ENCODE measurements at regions not wholly inside any gene's neighbourhood (a gene's known extent, or its start where the extent isn't known, plus 50 kb on each side); places are given as distances from the start of the nearest gene placed in this dataset.

- Histone ChIP-seq H3K4me3 (ENCODE audit: low read depth in 1 of 2, low read length in 2 of 2) (no peak overlapping the region), H3K27me3 (ENCODE audit: insufficient read depth, low read length, poor library complexity) (no peaks in the 10 kb centered on the region), H2AFZ (ENCODE audit: low read depth, low read length) (no peak overlapping the region), H4K20me1 (ENCODE audit: insufficient read depth, low read length) (no peaks in the 10 kb centered on the region), H3K4me2 (ENCODE audit: insufficient read depth, low read length) (no peak overlapping the region), H3K36me3 (ENCODE audit: insufficient read depth, low read length) (no peaks in the 10 kb centered on the region), H3K9ac (ENCODE audit: low read depth, low read length) (no peak overlapping the region), H3K79me2 (ENCODE audit: insufficient read depth, low read length) (no peaks in the 10 kb centered on the region), H3K4me1 (ENCODE audit: insufficient read depth, low read length) (no peaks in the 10 kb centered on the region), H3K27ac (ENCODE audit: low read length) (no peak overlapping the region), H3K9me3 (ENCODE audit: insufficient read depth, low read length, severe bottlenecking) (peaks cover 9% of the 10 kb centered on the region)
- TF ChIP-seq EZH2 (IDR thresholded peaks at IDR 0.05; ENCODE audit: borderline replicate concordance, low read depth, low read length, severe bottlenecking) (no peak), CTCF (IDR thresholded peaks at IDR 0.05; ENCODE audit: borderline replicate concordance, extremely low read depth, low read length, poor library complexity, severe bottlenecking) (no peak)
- no peak for ATAC-seq (ENCODE audit: insufficient read depth, low read depth)
- DNase-seq: no peak
Measured at GRCh38 chr7:85821926-85822325, 635.1 kb upstream of the SEMA3D start.

GRCh38 chr7:85820702-85821443, 634.0 kb upstream of the SEMA3D start:
- Histone ChIP-seq H3K9ac (ENCODE audit: low read depth, low read length) (no peak overlapping the region), H3K4me3 (ENCODE audit: low read depth in 1 of 2, low read length in 2 of 2) (no peak overlapping the region), H4K20me1 (ENCODE audit: insufficient read depth, low read length) (no peaks in the 10 kb centered on the region), H3K27ac (ENCODE audit: low read length) (no peak overlapping the region), H2AFZ (ENCODE audit: low read depth, low read length) (no peak overlapping the region), H3K36me3 (ENCODE audit: insufficient read depth, low read length) (no peaks in the 10 kb centered on the region), H3K27me3 (ENCODE audit: insufficient read depth, low read length, poor library complexity) (no peaks in the 10 kb centered on the region), H3K4me1 (ENCODE audit: insufficient read depth, low read length) (no peaks in the 10 kb centered on the region), H3K9me3 (ENCODE audit: insufficient read depth, low read length, severe bottlenecking) (peaks cover 9% of the 10 kb centered on the region), H3K79me2 (ENCODE audit: insufficient read depth, low read length) (no peaks in the 10 kb centered on the region), H3K4me2 (ENCODE audit: insufficient read depth, low read length) (no peak overlapping the region)
- ATAC-seq (ENCODE audit: insufficient read depth, low read depth) (no peak), DNase-seq (no peak)
- TF ChIP-seq EZH2 (IDR thresholded peaks at IDR 0.05; ENCODE audit: borderline replicate concordance, low read depth, low read length, severe bottlenecking): no peak
- no peak for TF ChIP-seq CTCF (IDR thresholded peaks at IDR 0.05; ENCODE audit: borderline replicate concordance, extremely low read depth, low read length, poor library complexity, severe bottlenecking)

GRCh38 chr7:85815526-85815925, 628.7 kb upstream of the SEMA3D start:
- H4K20me1 ChIP-seq (ENCODE audit: insufficient read depth, low read length): no peaks in the 10 kb centered on the region
- no peak overlapping the region for H3K4me2 ChIP-seq (ENCODE audit: insufficient read depth, low read length)
- no peak overlapping the region for H3K4me3 ChIP-seq (ENCODE audit: low read depth in 1 of 2, low read length in 2 of 2)
- H2AFZ ChIP-seq (ENCODE audit: low read depth, low read length): no peak overlapping the region
- DNase-seq (no peak), ATAC-seq (ENCODE audit: insufficient read depth, low read depth) (no peak)
- no peaks in the 10 kb centered on the region for H3K4me1 ChIP-seq (ENCODE audit: insufficient read depth, low read length)
- H3K79me2 ChIP-seq (ENCODE audit: insufficient read depth, low read length): no peaks in the 10 kb centered on the region
- TF ChIP-seq CTCF (IDR thresholded peaks at IDR 0.05; ENCODE audit: borderline replicate concordance, extremely low read depth, low read length, poor library complexity, severe bottlenecking) (no peak), EZH2 (IDR thresholded peaks at IDR 0.05; ENCODE audit: borderline replicate concordance, low read depth, low read length, severe bottlenecking) (no peak)
- H3K27ac ChIP-seq (ENCODE audit: low read length): no peak overlapping the region
- H3K9me3 ChIP-seq (ENCODE audit: insufficient read depth, low read length, severe bottlenecking): no peaks in the 10 kb centered on the region
- no peak overlapping the region for H3K9ac ChIP-seq (ENCODE audit: low read depth, low read length)
- no peaks in the 10 kb centered on the region for H3K27me3 ChIP-seq (ENCODE audit: insufficient read depth, low read length, poor library complexity)
- H3K36me3 ChIP-seq (ENCODE audit: insufficient read depth, low read length): no peaks in the 10 kb centered on the region
